Ishikawa (cell line): ENCODE measurements at regions not wholly inside any gene's neighbourhood (a gene's known extent, or its start where the extent isn't known, plus 50 kb on each side); places are given as distances from the start of the nearest gene placed in this dataset.

Source experiments
- CREB1 ChIP-seq: IDR thresholded peaks from 2 replicates; pipeline ENCODE4 v1.6.1; 2012; ENCODE audit warnings: low read depth
- EP300 ChIP-seq: IDR thresholded peaks from 2 replicates; pipeline ENCODE4 v1.6.1; 2012; ENCODE audit warnings: borderline replicate concordance
- FOXM1 ChIP-seq: IDR thresholded peaks from 2 replicates; pipeline ENCODE4 v1.6.1; 2012; ENCODE audit warnings: low read depth, borderline replicate concordance
- TAF1 ChIP-seq: IDR thresholded peaks from 2 replicates; pipeline ENCODE4 v1.6.1; 2012; ENCODE audit warnings: low read depth, mild to moderate bottlenecking
- TCF12 ChIP-seq: IDR thresholded peaks from 2 replicates; pipeline ENCODE4 v1.6.1; 2012; ENCODE audit warnings: low read depth
- TEAD4 ChIP-seq: IDR thresholded peaks from 2 replicates; pipeline ENCODE4 v1.6.1; 2012
- YY1 ChIP-seq: IDR thresholded peaks from 2 replicates; pipeline ENCODE4 v1.6.1; 2012; ENCODE audit warnings: low read depth
- TF ChIP-seq, protein P1 (sequence below): IDR thresholded peaks from 2 replicates; pipeline ENCODE4 v1.6.1; 2012
- TF ChIP-seq, protein P2 (sequence below): IDR thresholded peaks from 2 replicates; pipeline ENCODE4 v1.6.1; 2012; ENCODE audit warnings: low read depth, mild to moderate bottlenecking

- TF ChIP-seq, protein P1, sequence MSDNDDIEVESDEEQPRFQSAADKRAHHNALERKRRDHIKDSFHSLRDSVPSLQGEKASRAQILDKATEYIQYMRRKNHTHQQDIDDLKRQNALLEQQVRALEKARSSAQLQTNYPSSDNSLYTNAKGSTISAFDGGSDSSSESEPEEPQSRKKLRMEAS, result no peak
- TF ChIP-seq CREB1 (no peak), TAF1 (no peak), TEAD4 (no peak), FOXM1 (no peak), TCF12 (no peak), YY1 (no peak), EP300 (no peak)
- TF ChIP-seq, protein P2, sequence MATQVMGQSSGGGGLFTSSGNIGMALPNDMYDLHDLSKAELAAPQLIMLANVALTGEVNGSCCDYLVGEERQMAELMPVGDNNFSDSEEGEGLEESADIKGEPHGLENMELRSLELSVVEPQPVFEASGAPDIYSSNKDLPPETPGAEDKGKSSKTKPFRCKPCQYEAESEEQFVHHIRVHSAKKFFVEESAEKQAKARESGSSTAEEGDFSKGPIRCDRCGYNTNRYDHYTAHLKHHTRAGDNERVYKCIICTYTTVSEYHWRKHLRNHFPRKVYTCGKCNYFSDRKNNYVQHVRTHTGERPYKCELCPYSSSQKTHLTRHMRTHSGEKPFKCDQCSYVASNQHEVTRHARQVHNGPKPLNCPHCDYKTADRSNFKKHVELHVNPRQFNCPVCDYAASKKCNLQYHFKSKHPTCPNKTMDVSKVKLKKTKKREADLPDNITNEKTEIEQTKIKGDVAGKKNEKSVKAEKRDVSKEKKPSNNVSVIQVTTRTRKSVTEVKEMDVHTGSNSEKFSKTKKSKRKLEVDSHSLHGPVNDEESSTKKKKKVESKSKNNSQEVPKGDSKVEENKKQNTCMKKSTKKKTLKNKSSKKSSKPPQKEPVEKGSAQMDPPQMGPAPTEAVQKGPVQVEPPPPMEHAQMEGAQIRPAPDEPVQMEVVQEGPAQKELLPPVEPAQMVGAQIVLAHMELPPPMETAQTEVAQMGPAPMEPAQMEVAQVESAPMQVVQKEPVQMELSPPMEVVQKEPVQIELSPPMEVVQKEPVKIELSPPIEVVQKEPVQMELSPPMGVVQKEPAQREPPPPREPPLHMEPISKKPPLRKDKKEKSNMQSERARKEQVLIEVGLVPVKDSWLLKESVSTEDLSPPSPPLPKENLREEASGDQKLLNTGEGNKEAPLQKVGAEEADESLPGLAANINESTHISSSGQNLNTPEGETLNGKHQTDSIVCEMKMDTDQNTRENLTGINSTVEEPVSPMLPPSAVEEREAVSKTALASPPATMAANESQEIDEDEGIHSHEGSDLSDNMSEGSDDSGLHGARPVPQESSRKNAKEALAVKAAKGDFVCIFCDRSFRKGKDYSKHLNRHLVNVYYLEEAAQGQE, result no peak
These were observed 1313.9 kb upstream of the ACVR2A start for GRCh38 chr2:146530886-146531285.
